Suprapubic skin (tissue), 3 donors: ENCODE measurements at regions not wholly inside any gene's neighbourhood (a gene's known extent, or its start where the extent isn't known, plus 50 kb on each side); places are given as distances from the start of the nearest gene placed in this dataset.

Experiments
- POLR2A ChIP-seq, 2 donors: fragments of 450-650 bp; IDR thresholded peaks; one replicate each; pipeline ENCODE4 v1.6.1; 2017; ENCODE audit warnings: antibody characterized with exemption in 2 of 2, mild to moderate bottlenecking in 2 of 2, moderate library complexity in 2 of 2
- TF ChIP-seq, protein P1 (sequence below), 2 donors: fragments of 200-600 bp in 1 of 2; fragments of 450-650 bp in 1 of 2; sonication (generic) in 1 of 2; IDR thresholded peaks; one replicate each; pipeline ENCODE4 v1.5.1; 2016 to 2019; ENCODE audit warnings: antibody characterized with exemption in 2 of 2, mild to moderate bottlenecking in 1 of 2, moderate library complexity in 1 of 2

DNA sequence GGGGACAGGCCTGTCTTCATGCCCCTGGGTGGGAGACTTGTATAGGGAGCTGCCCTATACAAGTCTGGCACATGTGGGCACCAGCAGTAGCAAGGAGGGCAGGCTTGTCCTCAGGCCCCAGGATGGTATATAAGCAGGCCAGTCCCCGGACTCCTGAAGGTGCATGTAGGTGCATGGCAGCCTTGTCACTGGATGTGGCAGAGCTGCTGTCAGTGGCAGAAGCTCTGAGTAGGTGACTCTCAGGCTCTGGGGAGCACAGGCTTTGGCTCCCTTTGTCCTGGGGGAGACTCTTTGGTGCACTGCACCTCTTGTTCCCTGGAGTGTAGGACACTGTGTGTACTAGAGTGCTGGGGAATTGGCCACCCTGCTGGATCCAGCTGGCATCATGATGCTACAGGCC, 376.7 kb upstream of the DIPK2B start:
- TF ChIP-seq, protein P1, sequence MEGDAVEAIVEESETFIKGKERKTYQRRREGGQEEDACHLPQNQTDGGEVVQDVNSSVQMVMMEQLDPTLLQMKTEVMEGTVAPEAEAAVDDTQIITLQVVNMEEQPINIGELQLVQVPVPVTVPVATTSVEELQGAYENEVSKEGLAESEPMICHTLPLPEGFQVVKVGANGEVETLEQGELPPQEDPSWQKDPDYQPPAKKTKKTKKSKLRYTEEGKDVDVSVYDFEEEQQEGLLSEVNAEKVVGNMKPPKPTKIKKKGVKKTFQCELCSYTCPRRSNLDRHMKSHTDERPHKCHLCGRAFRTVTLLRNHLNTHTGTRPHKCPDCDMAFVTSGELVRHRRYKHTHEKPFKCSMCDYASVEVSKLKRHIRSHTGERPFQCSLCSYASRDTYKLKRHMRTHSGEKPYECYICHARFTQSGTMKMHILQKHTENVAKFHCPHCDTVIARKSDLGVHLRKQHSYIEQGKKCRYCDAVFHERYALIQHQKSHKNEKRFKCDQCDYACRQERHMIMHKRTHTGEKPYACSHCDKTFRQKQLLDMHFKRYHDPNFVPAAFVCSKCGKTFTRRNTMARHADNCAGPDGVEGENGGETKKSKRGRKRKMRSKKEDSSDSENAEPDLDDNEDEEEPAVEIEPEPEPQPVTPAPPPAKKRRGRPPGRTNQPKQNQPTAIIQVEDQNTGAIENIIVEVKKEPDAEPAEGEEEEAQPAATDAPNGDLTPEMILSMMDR (IDR thresholded peaks at IDR 0.05), result no peak
- no peak for TF ChIP-seq POLR2A (IDR thresholded peaks at IDR 0.05)
